Ishikawa (cell line): ENCODE measurements at regions not wholly inside any gene's neighbourhood (a gene's known extent, or its start where the extent isn't known, plus 50 kb on each side); places are given as distances from the start of the nearest gene placed in this dataset.

ENCODE experiments used
- CEBPB ChIP-seq: IDR thresholded peaks from 2 replicates; pipeline ENCODE4 v1.6.1; 2012
- EGR1 ChIP-seq: IDR thresholded peaks from 2 replicates; pipeline ENCODE4 v1.6.1; 2012
- EP300 ChIP-seq: IDR thresholded peaks from 2 replicates; pipeline ENCODE4 v1.6.1; 2012; ENCODE audit warnings: borderline replicate concordance
- RAD21 ChIP-seq: IDR thresholded peaks from 2 replicates; pipeline ENCODE4 v1.6.1; 2012; ENCODE audit warnings: low read depth
- TAF1 ChIP-seq: IDR thresholded peaks from 2 replicates; pipeline ENCODE4 v1.6.1; 2012; ENCODE audit warnings: low read depth, mild to moderate bottlenecking
- TEAD4 ChIP-seq: IDR thresholded peaks from 2 replicates; pipeline ENCODE4 v1.6.1; 2012
- TF ChIP-seq, protein P1 (sequence below): IDR thresholded peaks from 2 replicates; pipeline ENCODE4 v1.6.1; 2012

GRCh38 chr7:42686594-42687156, 225.2 kb downstream of the C7orf25 start:
- TF ChIP-seq EP300 (no peak), EGR1 (no peak), CEBPB (no peak), TEAD4 (no peak), RAD21 (no peak), TAF1 (no peak)
- TF ChIP-seq, protein P1, sequence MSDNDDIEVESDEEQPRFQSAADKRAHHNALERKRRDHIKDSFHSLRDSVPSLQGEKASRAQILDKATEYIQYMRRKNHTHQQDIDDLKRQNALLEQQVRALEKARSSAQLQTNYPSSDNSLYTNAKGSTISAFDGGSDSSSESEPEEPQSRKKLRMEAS = no peak
